ENCODE measurements at regions not wholly inside any gene's neighbourhood (a gene's known extent, or its start where the extent isn't known, plus 50 kb on each side); places are given as distances from the start of the nearest gene placed in this dataset.
"Not testable (repeated sequence)": the region's sequence is repeated elsewhere in the genome, so short reads cannot be mapped to it uniquely, and the experiment has no call there.

GRCh38 chr9:85469041-85469440 is 272.7 kb downstream of the AGTPBP1 start:
- H3K9me3 ChIP-seq (ENCODE audit: low read depth, low read length, poor library complexity, severe bottlenecking): no peaks in the 10 kb centered on the region
- DNase-seq (ENCODE audit: low spot score): no peak
- no peaks in the 10 kb centered on the region for H3K4me1 ChIP-seq (ENCODE audit: insufficient read depth, low read length, poor library complexity, severe bottlenecking)
- H3K4me3 ChIP-seq (ENCODE audit: low read depth, low read length, poor library complexity, severe bottlenecking): no peak overlapping the region
- H3K36me3 ChIP-seq (ENCODE audit: insufficient read depth, low read length, poor library complexity, severe bottlenecking): no peaks in the 10 kb centered on the region
- no peak overlapping the region for H3K27ac ChIP-seq (ENCODE audit: low read depth, low read length, poor library complexity, severe bottlenecking)
- ChIA-PET POLR2A (ENCODE audit: low non-redundant PET) (no interaction called here), CTCF (no interaction called here)
- TF ChIP-seq EZH2 (IDR thresholded peaks at IDR 0.05; ENCODE audit: borderline replicate concordance, low read depth, low read length, poor library complexity, severe bottlenecking): no peak
- TF ChIP-seq CTCF (conservative IDR thresholded peaks at IDR 0.05; ENCODE audit: low read depth, low read length): no peak
- H3K27me3 ChIP-seq (replicated peaks; ENCODE audit: insufficient read depth, low read depth, low read length, poor library complexity): peaks cover 19% of the 10 kb centered on the region
- no TSS peak for BruUV-seq (replicated peaks)
- intact Hi-C loops (cut with micrococcal nuclease; ENCODE audit: unreplicated experiment): no loop called here

GRCh38 chr9:85466834-85467233 is 274.9 kb downstream of the AGTPBP1 start:
- intact Hi-C loops (cut with micrococcal nuclease; ENCODE audit: unreplicated experiment): no loop called here
- ChIA-PET POLR2A (ENCODE audit: low non-redundant PET) (no interaction called here), CTCF (no interaction called here)
- no peaks in the 10 kb centered on the region for H3K9me3 ChIP-seq (ENCODE audit: low read depth, low read length, poor library complexity, severe bottlenecking)
- no peaks in the 10 kb centered on the region for H3K4me1 ChIP-seq (ENCODE audit: insufficient read depth, low read length, poor library complexity, severe bottlenecking)
- peaks cover 19% of the 10 kb centered on the region for H3K27me3 ChIP-seq (replicated peaks; ENCODE audit: insufficient read depth, low read depth, low read length, poor library complexity)
- H3K4me3 ChIP-seq (ENCODE audit: low read depth, low read length, poor library complexity, severe bottlenecking): no peak overlapping the region
- no peaks in the 10 kb centered on the region for H3K36me3 ChIP-seq (ENCODE audit: insufficient read depth, low read length, poor library complexity, severe bottlenecking)
- no TSS peak for BruUV-seq (replicated peaks)
- no peak for DNase-seq (ENCODE audit: low spot score)
- TF ChIP-seq CTCF (conservative IDR thresholded peaks at IDR 0.05; ENCODE audit: low read depth, low read length): no peak
- TF ChIP-seq EZH2 (IDR thresholded peaks at IDR 0.05; ENCODE audit: borderline replicate concordance, low read depth, low read length, poor library complexity, severe bottlenecking): no peak
- H3K27ac ChIP-seq (ENCODE audit: low read depth, low read length, poor library complexity, severe bottlenecking): no peak overlapping the region

- BruUV-seq (replicated peaks); H3K9me3 ChIP-seq (ENCODE audit: low read depth, low read length, poor library complexity, severe bottlenecking); POLR2A ChIA-PET (ENCODE audit: low non-redundant PET); H3K4me1 ChIP-seq (ENCODE audit: insufficient read depth, low read length, poor library complexity, severe bottlenecking); H3K27ac ChIP-seq (ENCODE audit: low read depth, low read length, poor library complexity, severe bottlenecking); CTCF ChIA-PET; H3K27me3 ChIP-seq (replicated peaks; ENCODE audit: insufficient read depth, low read depth, low read length, poor library complexity); H3K36me3 ChIP-seq (ENCODE audit: insufficient read depth, low read length, poor library complexity, severe bottlenecking); DNase-seq (ENCODE audit: low spot score); H3K4me3 ChIP-seq (ENCODE audit: low read depth, low read length, poor library complexity, severe bottlenecking); intact Hi-C loops (cut with micrococcal nuclease; ENCODE audit: unreplicated experiment): not testable (repeated sequence)
Measured at GRCh38 chr9:85458114-85458864, 283.5 kb downstream of the AGTPBP1 start.

- ChIA-PET CTCF (no interaction called here), POLR2A (ENCODE audit: low non-redundant PET) (no interaction called here)
- BruUV-seq (replicated peaks): no TSS peak
Measured at GRCh38 chr9:85453850-85454249, 287.9 kb downstream of the AGTPBP1 start.

More at GRCh38 chr9:85453850-85454249, 287.9 kb downstream of the AGTPBP1 start:
- intact Hi-C loops (cut with micrococcal nuclease; ENCODE audit: unreplicated experiment): no loop called here
- no peak for TF ChIP-seq CTCF (conservative IDR thresholded peaks at IDR 0.05; ENCODE audit: low read depth, low read length)
- no peak for TF ChIP-seq EZH2 (IDR thresholded peaks at IDR 0.05; ENCODE audit: borderline replicate concordance, low read depth, low read length, poor library complexity, severe bottlenecking)
- Histone ChIP-seq H3K27me3 (replicated peaks; ENCODE audit: insufficient read depth, low read depth, low read length, poor library complexity) (no peaks in the 10 kb centered on the region), H3K4me1 (ENCODE audit: insufficient read depth, low read length, poor library complexity, severe bottlenecking) (no peaks in the 10 kb centered on the region), H3K9me3 (ENCODE audit: low read depth, low read length, poor library complexity, severe bottlenecking) (no peaks in the 10 kb centered on the region), H3K36me3 (ENCODE audit: insufficient read depth, low read length, poor library complexity, severe bottlenecking) (no peaks in the 10 kb centered on the region), H3K27ac (ENCODE audit: low read depth, low read length, poor library complexity, severe bottlenecking) (no peak overlapping the region), H3K4me3 (ENCODE audit: low read depth, low read length, poor library complexity, severe bottlenecking) (no peak overlapping the region)
- DNase-seq (ENCODE audit: low spot score): no peak
